ENCODE measurements at regions not wholly inside any gene's neighbourhood (a gene's known extent, or its start where the extent isn't known, plus 50 kb on each side); places are given as distances from the start of the nearest gene placed in this dataset.

GRCh38 chr3:152046280-152046679, 172.8 kb downstream of the SUCNR1 start:
- intact Hi-C loops (cut with micrococcal nuclease) = no loop called here
- Mint-ChIP-seq H3K27ac (no peak overlapping the region), H3K36me3 (ENCODE audit: low read depth) (no peaks in the 10 kb centered on the region), H3K9me3 (no peaks in the 10 kb centered on the region), H3K4me1 (ENCODE audit: low read depth) (no peaks in the 10 kb centered on the region), H3K4me3 (no peak overlapping the region), H3K27me3 (ENCODE audit: low read depth) (no peaks in the 10 kb centered on the region)
- DNase-seq = no peak
- CTCF ChIA-PET = no interaction called here

GRCh38 chr3:152047465-152047864, 174.0 kb downstream of the SUCNR1 start:
- Mint-ChIP-seq H3K36me3 (ENCODE audit: low read depth) (no peaks in the 10 kb centered on the region), H3K4me3 (no peak overlapping the region), H3K27me3 (ENCODE audit: low read depth) (no peaks in the 10 kb centered on the region), H3K4me1 (ENCODE audit: low read depth) (no peaks in the 10 kb centered on the region), H3K27ac (no peak overlapping the region), H3K9me3 (no peaks in the 10 kb centered on the region)
- no peak for DNase-seq
- CTCF ChIA-PET = no interaction called here
- intact Hi-C loops (cut with micrococcal nuclease) = no loop called here

DNA sequence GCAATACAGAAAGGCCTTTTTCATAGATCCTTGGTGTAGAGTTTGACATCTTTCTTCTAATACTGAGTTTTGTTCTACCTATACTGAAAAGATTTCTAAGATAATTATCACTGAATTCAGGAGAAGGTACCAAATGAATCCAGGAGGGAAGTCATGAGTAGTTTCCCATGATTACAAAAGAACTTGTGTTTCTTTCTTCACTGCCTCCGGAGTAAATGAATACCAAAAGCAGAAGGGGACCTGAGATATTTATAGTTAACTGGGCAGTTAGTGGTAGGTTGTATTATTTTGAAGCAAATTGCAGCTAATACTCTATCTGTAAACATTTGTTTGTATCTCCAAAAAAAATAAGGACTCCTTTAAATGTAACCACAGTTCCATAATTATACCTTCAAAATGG, 175.4 kb downstream of the SUCNR1 start:
- intact Hi-C loops (cut with micrococcal nuclease) = no loop called here
- H3K36me3 Mint-ChIP-seq (ENCODE audit: low read depth) = no peaks in the 10 kb centered on the region
- H3K4me1 Mint-ChIP-seq (ENCODE audit: low read depth) = no peaks in the 10 kb centered on the region
- H3K27me3 Mint-ChIP-seq (ENCODE audit: low read depth) = no peaks in the 10 kb centered on the region
- CTCF ChIA-PET = interaction anchor here (0.6 kb wide), 1 partner anchor 180 kb away, joined by 3 read pairs; no protein-coding TSS in a partner anchor
- no peak overlapping the region for H3K4me3 Mint-ChIP-seq
- DNase-seq = no peak
- H3K9me3 Mint-ChIP-seq = no peaks in the 10 kb centered on the region
- H3K27ac Mint-ChIP-seq = no peak overlapping the region

DNA sequence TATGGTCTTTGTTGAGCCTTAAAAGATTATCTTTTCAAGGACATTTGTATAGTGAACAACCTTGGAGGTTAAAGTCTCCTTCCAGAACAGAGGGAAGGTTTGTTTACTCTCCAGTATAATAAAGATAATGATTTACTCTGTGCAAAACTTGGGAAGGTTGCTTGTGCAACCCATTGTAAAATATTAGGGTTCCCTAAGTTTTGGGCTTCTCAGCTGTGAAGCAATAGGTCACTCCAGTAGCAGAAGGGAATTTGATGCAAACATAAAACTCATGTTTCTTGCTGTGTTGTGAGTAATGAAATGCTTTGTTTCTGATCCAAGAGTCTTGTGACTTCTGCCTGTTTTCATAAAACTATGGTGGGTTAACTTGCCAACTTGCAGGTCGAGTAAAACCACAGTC, 177.5 kb downstream of the SUCNR1 start:
- H3K4me1 Mint-ChIP-seq (ENCODE audit: low read depth) = no peaks in the 10 kb centered on the region
- DNase-seq = no peak
- H3K9me3 Mint-ChIP-seq = no peaks in the 10 kb centered on the region
- H3K4me3 Mint-ChIP-seq = no peak overlapping the region
- no peak overlapping the region for H3K27ac Mint-ChIP-seq
- intact Hi-C loops (cut with micrococcal nuclease) = no loop called here
- H3K27me3 Mint-ChIP-seq (ENCODE audit: low read depth) = no peaks in the 10 kb centered on the region
- H3K36me3 Mint-ChIP-seq (ENCODE audit: low read depth) = no peaks in the 10 kb centered on the region
- CTCF ChIA-PET = no interaction called here

- H3K4me1 Mint-ChIP-seq (ENCODE audit: low read depth) = no peaks in the 10 kb centered on the region
- no peak overlapping the region for H3K4me3 Mint-ChIP-seq
- H3K27ac Mint-ChIP-seq = no peak overlapping the region
- no peaks in the 10 kb centered on the region for H3K27me3 Mint-ChIP-seq (ENCODE audit: low read depth)
- H3K36me3 Mint-ChIP-seq (ENCODE audit: low read depth) = no peaks in the 10 kb centered on the region
- CTCF ChIA-PET = no interaction called here
- H3K9me3 Mint-ChIP-seq = no peaks in the 10 kb centered on the region
- intact Hi-C loops (cut with micrococcal nuclease) = no loop called here
- DNase-seq = no peak
These were observed 178.3 kb downstream of the SUCNR1 start for GRCh38 chr3:152051501-152052404.

DNA sequence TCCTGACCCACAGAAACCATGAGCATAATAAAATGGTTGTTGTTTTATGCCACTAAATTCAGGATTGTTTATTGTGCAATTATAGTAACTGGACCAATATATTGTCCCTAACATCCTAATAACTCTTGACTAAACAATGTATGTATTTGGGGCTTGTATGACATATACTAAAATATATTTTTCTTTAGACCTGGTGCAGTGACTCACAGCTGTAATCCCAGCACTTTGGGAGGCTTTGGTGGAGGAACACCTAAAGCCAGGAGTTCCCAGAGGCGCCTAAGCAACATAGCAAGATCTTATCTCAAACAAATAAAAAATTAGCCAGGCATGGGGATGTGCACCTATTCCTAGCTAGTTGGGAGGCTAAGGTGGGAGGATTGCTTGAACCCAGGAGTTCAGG, 180.4 kb downstream of the SUCNR1 start:
- Mint-ChIP-seq H3K27me3 (ENCODE audit: low read depth) (no peaks in the 10 kb centered on the region), H3K36me3 (ENCODE audit: low read depth) (no peaks in the 10 kb centered on the region), H3K4me3 (no peak overlapping the region), H3K9me3 (no peaks in the 10 kb centered on the region), H3K4me1 (ENCODE audit: low read depth) (no peaks in the 10 kb centered on the region), H3K27ac (no peak overlapping the region)
- CTCF ChIA-PET = no interaction called here
- DNase-seq = no peak
- intact Hi-C loops (cut with micrococcal nuclease) = no loop called here

DNA sequence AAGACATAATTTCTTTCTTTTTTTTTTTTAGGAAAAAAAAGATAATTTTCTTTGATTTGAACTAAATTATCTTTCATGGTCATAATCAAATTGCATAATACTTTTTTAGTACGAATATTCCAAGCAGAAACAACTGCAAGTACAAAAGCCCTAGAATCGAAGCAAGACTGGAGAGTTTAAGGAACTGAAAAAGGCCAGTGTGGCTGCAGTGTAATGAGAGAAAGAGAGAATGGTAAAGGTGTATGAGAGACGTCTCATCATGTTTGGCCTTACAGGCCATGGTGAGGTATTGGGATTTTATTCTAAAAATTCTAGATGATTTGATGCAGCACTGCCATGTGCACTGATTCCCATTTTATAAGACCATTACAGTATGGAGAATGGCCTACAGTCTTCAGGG, 180.9 kb downstream of the SUCNR1 start:
- DNase-seq = no peak
- H3K4me3 Mint-ChIP-seq = no peak overlapping the region
- CTCF ChIA-PET = no interaction called here
- H3K9me3 Mint-ChIP-seq = no peaks in the 10 kb centered on the region
- no peaks in the 10 kb centered on the region for H3K36me3 Mint-ChIP-seq (ENCODE audit: low read depth)
- no peak overlapping the region for H3K27ac Mint-ChIP-seq
- no peaks in the 10 kb centered on the region for H3K4me1 Mint-ChIP-seq (ENCODE audit: low read depth)
- H3K27me3 Mint-ChIP-seq (ENCODE audit: low read depth) = no peaks in the 10 kb centered on the region
- intact Hi-C loops (cut with micrococcal nuclease) = no loop called here

DNA sequence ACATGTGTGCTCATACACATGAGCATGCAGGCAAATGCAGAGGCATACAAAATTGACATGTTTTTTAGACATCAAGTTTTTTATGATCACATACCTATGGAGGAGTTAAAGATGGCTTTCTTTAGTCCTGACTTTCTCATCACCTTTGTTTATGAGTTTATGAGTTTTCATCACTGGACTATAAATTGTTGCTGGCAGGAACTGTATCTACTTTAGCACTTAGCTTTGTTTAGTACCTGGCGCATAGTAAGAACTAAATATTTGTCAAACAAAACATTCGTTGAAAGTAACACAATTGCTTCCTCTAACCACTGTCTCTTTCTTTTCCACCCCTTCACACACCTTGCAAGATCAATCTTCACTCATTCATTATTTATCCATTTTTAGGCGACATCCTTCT, 182.6 kb downstream of the SUCNR1 start:
- no peaks in the 10 kb centered on the region for H3K36me3 Mint-ChIP-seq (ENCODE audit: low read depth)
- no peak for DNase-seq
- CTCF ChIA-PET = no interaction called here

GRCh38 chr3:152056481-152056880, 183.0 kb downstream of the SUCNR1 start:
- H3K27me3 Mint-ChIP-seq (ENCODE audit: low read depth) = peaks cover 2% of the 10 kb centered on the region
- H3K27ac Mint-ChIP-seq = no peak overlapping the region
- no peaks in the 10 kb centered on the region for H3K36me3 Mint-ChIP-seq (ENCODE audit: low read depth)
- CTCF ChIA-PET = no interaction called here
- no peak overlapping the region for H3K4me3 Mint-ChIP-seq
- H3K4me1 Mint-ChIP-seq (ENCODE audit: low read depth) = no peaks in the 10 kb centered on the region
- H3K9me3 Mint-ChIP-seq = no peaks in the 10 kb centered on the region
- intact Hi-C loops (cut with micrococcal nuclease) = no loop called here
- DNase-seq = no peak

More for the DNA sequence above, 182.6 kb downstream of the SUCNR1 start:
- H3K4me1 Mint-ChIP-seq (ENCODE audit: low read depth) = no peaks in the 10 kb centered on the region
- H3K9me3 Mint-ChIP-seq = no peaks in the 10 kb centered on the region
- peaks cover 2% of the 10 kb centered on the region for H3K27me3 Mint-ChIP-seq (ENCODE audit: low read depth)
- H3K4me3 Mint-ChIP-seq = no peak overlapping the region
- H3K27ac Mint-ChIP-seq = no peak overlapping the region
- intact Hi-C loops (cut with micrococcal nuclease) = no loop called here

- H3K4me1 Mint-ChIP-seq (ENCODE audit: low read depth) = no peaks in the 10 kb centered on the region
- no peak for DNase-seq
- no peak overlapping the region for H3K27ac Mint-ChIP-seq
- intact Hi-C loops (cut with micrococcal nuclease) = no loop called here
- CTCF ChIA-PET = interaction anchor here (0.6 kb wide), 1 partner anchor 1606 kb away, joined by 3 read pairs; no protein-coding TSS in a partner anchor
- no peaks in the 10 kb centered on the region for H3K9me3 Mint-ChIP-seq
- no peaks in the 10 kb centered on the region for H3K36me3 Mint-ChIP-seq (ENCODE audit: low read depth)
- H3K4me3 Mint-ChIP-seq = no peak overlapping the region
- peaks cover 2% of the 10 kb centered on the region for H3K27me3 Mint-ChIP-seq (ENCODE audit: low read depth)
These were observed 183.5 kb downstream of the SUCNR1 start for GRCh38 chr3:152056987-152057386.

- Mint-ChIP-seq H3K4me1 (ENCODE audit: low read depth) (no peaks in the 10 kb centered on the region), H3K4me3 (no peak overlapping the region), H3K27ac (no peak overlapping the region), H3K36me3 (ENCODE audit: low read depth) (no peaks in the 10 kb centered on the region), H3K9me3 (no peaks in the 10 kb centered on the region), H3K27me3 (ENCODE audit: low read depth) (peaks cover 4% of the 10 kb centered on the region)
- CTCF ChIA-PET = no interaction called here
- DNase-seq = no peak
- intact Hi-C loops (cut with micrococcal nuclease) = no loop called here
These were observed 185.4 kb downstream of the SUCNR1 start for GRCh38 chr3:152058856-152059255.

- intact Hi-C loops (cut with micrococcal nuclease) = no loop called here
- peaks cover 4% of the 10 kb centered on the region for H3K27me3 Mint-ChIP-seq (ENCODE audit: low read depth)
- CTCF ChIA-PET = interaction anchor here (0.5 to 1.4 kb wide), 2 partner anchors 15 to 547 kb away, joined by 3 to 6 read pairs; no protein-coding TSS in a partner anchor
These were observed 187.3 kb downstream of the SUCNR1 start for GRCh38 chr3:152060701-152061100.

DNA sequence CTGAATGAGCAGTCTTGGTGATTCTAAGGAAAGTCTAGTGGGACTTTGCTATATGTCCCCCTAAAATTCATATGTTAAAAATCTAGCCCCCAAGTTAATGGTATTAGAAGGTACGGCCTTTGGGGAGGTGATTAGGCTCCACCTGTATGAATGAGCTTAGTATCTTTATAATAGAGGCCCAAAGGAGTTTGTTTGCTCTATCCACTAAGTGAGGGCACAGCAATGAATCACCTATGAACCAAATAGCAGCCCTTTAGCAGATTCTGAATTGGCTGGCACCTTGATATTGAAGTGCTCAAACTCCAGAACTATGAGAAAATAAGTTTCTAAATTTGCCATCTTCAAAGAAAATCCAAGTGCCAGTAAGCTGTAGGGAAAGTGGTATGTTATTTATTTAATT, 187.9 kb downstream of the SUCNR1 start:
- H3K27ac Mint-ChIP-seq = no peak overlapping the region
- intact Hi-C loops (cut with micrococcal nuclease) = no loop called here

More at GRCh38 chr3:152060701-152061100, 187.3 kb downstream of the SUCNR1 start:
- DNase-seq = no peak
- no peak overlapping the region for H3K4me3 Mint-ChIP-seq
- H3K36me3 Mint-ChIP-seq (ENCODE audit: low read depth) = no peaks in the 10 kb centered on the region
- H3K9me3 Mint-ChIP-seq = no peaks in the 10 kb centered on the region
- no peaks in the 10 kb centered on the region for H3K4me1 Mint-ChIP-seq (ENCODE audit: low read depth)
- H3K27ac Mint-ChIP-seq = no peak overlapping the region

More for the DNA sequence above, 187.9 kb downstream of the SUCNR1 start:
- Mint-ChIP-seq H3K9me3 (no peaks in the 10 kb centered on the region), H3K27me3 (ENCODE audit: low read depth) (peaks cover 4% of the 10 kb centered on the region), H3K36me3 (ENCODE audit: low read depth) (no peaks in the 10 kb centered on the region), H3K4me3 (no peak overlapping the region), H3K4me1 (ENCODE audit: low read depth) (no peaks in the 10 kb centered on the region)
- no peak for DNase-seq
- CTCF ChIA-PET = interaction anchor here (0.6 to 1.4 kb wide), 4 partner anchors 10 to 342 kb away, joined by 3 to 4 read pairs (median 3); no protein-coding TSS in a partner anchor
